Mesendoderm (in vitro differentiated cells): ENCODE measurements at regions not wholly inside any gene's neighbourhood (a gene's known extent, or its start where the extent isn't known, plus 50 kb on each side); places are given as distances from the start of the nearest gene placed in this dataset.

Source experiments
- DNase-seq: peaks from one replicate; pipeline ENCODE4 v3.0.0; 2013
- H2AK5ac ChIP-seq: 2 replicates; pipeline ENCODE4 v1.6.1; 2013; ENCODE audit warnings: low read length, inconsistent platforms
- H2BK120ac ChIP-seq: 2 replicates; pipeline ENCODE4 v1.6.1; 2013; ENCODE audit warnings: low read depth, mild to moderate bottlenecking, low read length, moderate library complexity, mixed read lengths
- H2BK15ac ChIP-seq: replicated peaks from 2 replicates; pipeline ENCODE4 v1.6.1; 2013; ENCODE audit warnings: low read depth, mild to moderate bottlenecking, moderate library complexity
- H2BK5ac ChIP-seq: 2 replicates; pipeline ENCODE4 v1.6.1; 2013; ENCODE audit warnings: low read length, inconsistent platforms
- H3K18ac ChIP-seq: 2 replicates; pipeline ENCODE4 v1.6.1; 2013; ENCODE audit warnings: mild to moderate bottlenecking, low read length, mixed read lengths
- H3K23ac ChIP-seq: one replicate; pipeline ENCODE4 v1.6.1; 2013; ENCODE audit warnings: low read length
- H3K27ac ChIP-seq: 2 replicates; pipeline ENCODE4 v1.5.1; 2013; ENCODE audit warnings: low read depth, mild to moderate bottlenecking, inconsistent platforms, low read length, moderate library complexity
- H3K27me3 ChIP-seq: 2 replicates; pipeline ENCODE4 v1.6.1; 2013; ENCODE audit warnings: low read length, control low read depth, mild to moderate bottlenecking, inconsistent platforms; ENCODE audit not compliant: insufficient read depth, poor library complexity
- H3K36me3 ChIP-seq: 2 replicates; pipeline ENCODE4 v1.6.1; 2013; ENCODE audit warnings: low read length, inconsistent platforms; ENCODE audit not compliant: control insufficient read depth, insufficient read depth
- H3K4ac ChIP-seq: one replicate; pipeline ENCODE4 v1.6.1; 2013; ENCODE audit warnings: low read depth, mild to moderate bottlenecking, low read length, moderate library complexity
- H3K4me1 ChIP-seq: 2 replicates; pipeline ENCODE4 v1.6.1; 2013; ENCODE audit warnings: low read depth, low read length, inconsistent platforms; ENCODE audit not compliant: control insufficient read depth
- H3K4me2 ChIP-seq: 2 replicates; pipeline ENCODE4 v1.6.1; 2013; ENCODE audit warnings: low read length
- H3K4me3 ChIP-seq: 2 replicates; pipeline ENCODE4 v1.5.1; 2013; ENCODE audit warnings: mild to moderate bottlenecking, low read length
- H3K56ac ChIP-seq: one replicate; pipeline ENCODE4 v1.6.1; 2013; ENCODE audit warnings: low read length
- H3K79me1 ChIP-seq: 2 replicates; pipeline ENCODE4 v1.6.1; 2013; ENCODE audit warnings: low read length, inconsistent platforms
- H3K79me2 ChIP-seq: 2 replicates; pipeline ENCODE4 v1.6.1; 2013; ENCODE audit warnings: mild to moderate bottlenecking, low read length; ENCODE audit not compliant: control insufficient read depth, insufficient read depth
- H3K9ac ChIP-seq: 2 replicates; pipeline ENCODE4 v1.6.1; 2013; ENCODE audit warnings: low read length, inconsistent platforms
- H4K5ac ChIP-seq: one replicate; pipeline ENCODE4 v1.6.1; 2013; ENCODE audit warnings: low read length
- H4K8ac ChIP-seq: one replicate; pipeline ENCODE4 v1.6.1; 2013; ENCODE audit warnings: low read depth, mild to moderate bottlenecking, control low read depth, low read length, moderate library complexity
- WGBS: extraction: QIAGEN DNeasy Blood & Tissue Kit; methylation state at CpG from one replicate; pipeline ENCODE4 v1.1.7; 2013; ENCODE audit warnings: low lambda C conversion rate, missing lambda C conversion rate; ENCODE audit not compliant: insufficient coverage; ENCODE audit errors: extremely low coverage; 5-methylcytosine and 5-hydroxymethylcytosine counted together

DNA sequence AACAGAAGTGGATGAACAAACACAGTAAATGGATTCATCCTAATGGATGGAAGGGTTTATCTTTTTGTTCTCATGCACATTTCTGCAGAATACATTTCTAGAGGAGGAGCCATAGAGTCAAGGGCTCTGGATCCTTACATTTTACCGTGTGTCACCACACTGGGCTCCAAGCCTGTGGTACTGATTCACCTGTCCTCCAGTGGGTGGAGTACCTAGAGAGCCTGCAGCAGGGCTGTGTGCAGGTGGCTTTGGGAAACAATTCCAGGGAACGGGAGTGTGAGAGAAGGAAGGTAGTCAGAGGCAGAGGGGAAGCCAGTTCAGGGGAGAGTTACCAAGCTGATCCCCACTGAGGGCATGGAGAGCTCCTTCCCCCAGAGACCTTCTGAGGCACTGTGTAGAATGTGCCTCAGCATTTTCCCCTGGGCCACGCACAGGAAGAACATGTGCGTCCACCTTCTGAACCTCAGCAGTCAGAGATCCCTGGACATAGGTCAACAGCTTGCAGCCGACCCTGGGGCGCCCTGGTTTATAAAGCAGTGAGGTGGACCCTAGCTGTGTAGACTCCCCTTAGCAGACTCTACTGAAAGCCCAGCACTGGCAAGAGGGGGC is 85.3 kb upstream of the SLC22A23 start:
- Histone ChIP-seq H3K9ac (no peak overlapping the region), H3K79me1 (no peaks in the 10 kb centered on the region), H2BK120ac (no peak overlapping the region), H4K5ac (no peak overlapping the region), H3K4me3 (no peak overlapping the region), H3K4me1 (no peaks in the 10 kb centered on the region), H2BK5ac (no peak overlapping the region), H3K36me3 (no peaks in the 10 kb centered on the region), H2BK15ac (no peak overlapping the region), H3K23ac (no peak overlapping the region), H3K56ac (no peak overlapping the region), H3K18ac (no peak overlapping the region), H3K27me3 (no peaks in the 10 kb centered on the region), H3K27ac (no peak overlapping the region), H3K4me2 (no peak overlapping the region), H2AK5ac (no peak overlapping the region), H3K4ac (no peak overlapping the region), H3K79me2 (no peaks in the 10 kb centered on the region), H4K8ac (no peak overlapping the region)
- DNase-seq, result no peak
- WGBS, result no CpG with 5 or more reads among the region's 6 CpGs

DNA sequence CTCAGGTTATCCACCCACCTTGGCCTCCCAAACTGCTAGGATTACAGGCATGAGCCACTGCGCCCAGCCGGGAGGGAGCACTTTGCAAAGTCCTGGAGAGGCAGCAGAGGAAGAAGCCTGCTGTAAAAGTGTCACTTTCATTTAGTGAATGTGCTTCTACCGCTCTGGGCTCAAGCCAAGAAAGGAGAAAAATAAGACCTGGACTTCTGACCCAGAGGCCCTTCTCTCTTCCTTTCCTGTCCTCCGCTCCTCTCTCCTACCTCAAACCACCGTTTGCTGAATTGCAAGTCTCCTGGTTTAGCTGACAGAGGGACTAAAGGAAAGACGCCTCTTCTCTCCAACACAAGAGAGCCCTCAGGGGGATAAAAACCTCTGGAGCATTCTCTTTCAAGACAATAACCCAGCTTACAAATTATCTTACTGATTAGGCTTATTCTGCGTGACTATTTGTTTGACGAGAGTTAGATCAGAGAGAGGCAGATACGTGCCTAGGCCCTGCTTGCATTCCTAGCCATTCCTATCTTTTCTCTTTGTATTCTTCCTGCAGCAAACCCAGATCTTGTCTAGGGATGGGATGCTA is 84.2 kb upstream of the SLC22A23 start:
- no peaks in the 10 kb centered on the region for H3K79me1 ChIP-seq
- no peak overlapping the region for H3K56ac ChIP-seq
- H3K4ac ChIP-seq, result no peak overlapping the region
- H4K8ac ChIP-seq, result no peak overlapping the region
- WGBS, result no CpG with 5 or more reads among the region's 9 CpGs
- no peaks in the 10 kb centered on the region for H3K36me3 ChIP-seq
- no peak overlapping the region for H3K9ac ChIP-seq
- no peak overlapping the region for H3K4me2 ChIP-seq
- DNase-seq, result peak; percentile 79
- no peaks in the 10 kb centered on the region for H3K4me1 ChIP-seq
- no peak overlapping the region for H2BK5ac ChIP-seq
- H3K18ac ChIP-seq, result no peak overlapping the region
- no peak overlapping the region for H2BK120ac ChIP-seq
- H3K27ac ChIP-seq, result no peak overlapping the region
- no peak overlapping the region for H3K23ac ChIP-seq
- H3K4me3 ChIP-seq, result no peak overlapping the region
- H3K27me3 ChIP-seq, result no peaks in the 10 kb centered on the region
- no peaks in the 10 kb centered on the region for H3K79me2 ChIP-seq
- H2AK5ac ChIP-seq, result no peak overlapping the region
- no peak overlapping the region for H2BK15ac ChIP-seq
- no peak overlapping the region for H4K5ac ChIP-seq

DNA sequence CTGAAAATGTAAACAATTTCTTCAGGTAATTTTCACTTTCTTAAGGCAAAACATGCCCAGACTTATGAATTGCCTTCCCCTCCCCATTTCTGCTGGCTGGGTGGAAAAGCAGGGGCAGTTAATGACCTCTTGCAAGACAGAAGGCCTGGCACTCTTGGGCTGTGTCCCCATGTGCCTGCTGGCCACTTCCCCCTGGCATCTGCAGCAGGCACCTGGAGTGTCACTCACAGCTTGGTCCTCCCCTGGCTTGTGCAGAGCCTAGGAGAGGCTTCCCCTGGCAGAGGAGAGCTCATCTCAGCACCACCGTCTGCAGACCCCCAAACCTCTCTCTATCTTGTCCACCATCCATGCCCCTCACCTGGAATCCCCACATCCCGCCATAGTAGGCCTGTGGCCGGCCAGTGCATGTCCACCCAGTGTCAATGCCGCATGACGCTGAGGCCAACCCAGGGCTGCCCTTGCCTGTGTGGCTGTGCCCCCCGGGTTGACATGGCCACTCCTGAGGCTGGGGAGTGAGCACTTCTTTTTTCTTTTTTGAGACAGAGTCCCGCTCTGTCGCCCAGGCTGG is 83.5 kb upstream of the SLC22A23 start:
- Histone ChIP-seq H3K36me3 (no peaks in the 10 kb centered on the region), H3K18ac (no peak overlapping the region), H2BK15ac (no peak overlapping the region), H3K4me1 (no peaks in the 10 kb centered on the region), H4K5ac (no peak overlapping the region), H3K79me2 (no peaks in the 10 kb centered on the region), H3K27me3 (no peaks in the 10 kb centered on the region), H3K56ac (no peak overlapping the region), H3K4me2 (no peak overlapping the region), H3K9ac (no peak overlapping the region), H3K4me3 (no peak overlapping the region), H3K27ac (no peak overlapping the region), H3K23ac (no peak overlapping the region), H2BK120ac (no peak overlapping the region), H3K79me1 (no peaks in the 10 kb centered on the region), H2AK5ac (no peak overlapping the region), H2BK5ac (no peak overlapping the region), H3K4ac (no peak overlapping the region), H4K8ac (no peak overlapping the region)
- no peak for DNase-seq
- no CpG with 5 or more reads among the region's 8 CpGs for WGBS

DNA sequence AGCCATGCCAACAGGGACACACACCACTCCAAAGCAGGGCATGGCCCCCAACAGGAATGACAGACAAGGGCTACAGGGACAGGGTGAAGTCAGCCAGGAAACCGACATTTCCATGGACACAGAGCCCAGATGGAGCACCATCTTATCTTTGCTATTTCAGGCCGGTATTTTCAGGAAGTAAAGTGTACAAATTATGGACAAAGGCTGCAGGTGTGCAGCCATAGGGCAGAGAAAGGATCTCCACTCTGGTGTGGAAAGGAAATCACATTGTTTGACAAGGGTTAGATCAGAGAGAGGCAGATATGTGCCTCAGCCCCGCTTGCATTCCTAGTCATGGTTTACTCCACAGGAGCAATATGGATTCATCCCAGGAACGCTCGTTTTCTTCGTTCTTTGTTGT is 81.7 kb upstream of the SLC22A23 start:
- no peaks in the 10 kb centered on the region for H3K36me3 ChIP-seq
- H3K9ac ChIP-seq, result no peak overlapping the region
- H3K18ac ChIP-seq, result no peak overlapping the region
- no peak overlapping the region for H2BK5ac ChIP-seq
- H3K79me2 ChIP-seq, result no peaks in the 10 kb centered on the region
- no peak overlapping the region for H3K4me2 ChIP-seq
- no peak overlapping the region for H3K23ac ChIP-seq
- H4K8ac ChIP-seq, result no peak overlapping the region
- no peak overlapping the region for H3K27ac ChIP-seq
- H3K56ac ChIP-seq, result no peak overlapping the region
- no peak overlapping the region for H2AK5ac ChIP-seq
- no peaks in the 10 kb centered on the region for H3K27me3 ChIP-seq
- H2BK120ac ChIP-seq, result no peak overlapping the region
- no peaks in the 10 kb centered on the region for H3K4me1 ChIP-seq
- no peak for DNase-seq
- no peak overlapping the region for H4K5ac ChIP-seq
- H2BK15ac ChIP-seq, result no peak overlapping the region
- no peaks in the 10 kb centered on the region for H3K79me1 ChIP-seq
- H3K4ac ChIP-seq, result no peak overlapping the region
- no CpG with 5 or more reads among the region's 6 CpGs for WGBS
- no peak overlapping the region for H3K4me3 ChIP-seq

DNA sequence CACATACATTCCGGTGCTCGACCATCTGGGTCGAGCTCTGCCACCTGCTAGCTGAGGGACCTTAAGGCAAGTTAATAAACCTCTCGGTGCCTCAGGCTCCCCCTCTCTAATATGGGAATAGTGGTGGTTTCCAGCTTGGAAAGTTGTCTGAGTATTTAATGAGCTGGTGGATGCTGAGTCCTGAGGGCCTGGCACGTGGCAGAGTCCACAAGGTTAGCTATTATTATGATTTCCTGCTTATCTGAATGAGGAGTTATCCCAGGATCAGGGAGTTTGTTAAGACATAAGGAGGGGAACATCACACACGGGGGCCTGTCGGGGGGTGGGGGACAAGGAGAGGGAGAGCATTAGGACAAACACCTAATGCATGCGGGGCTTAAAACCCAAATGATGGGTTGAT is 80.1 kb upstream of the SLC22A23 start:
- H3K27ac ChIP-seq, result no peak overlapping the region
- no peaks in the 10 kb centered on the region for H3K4me1 ChIP-seq
- H2AK5ac ChIP-seq, result no peak overlapping the region
- H2BK120ac ChIP-seq, result no peak overlapping the region
- no peak overlapping the region for H3K4me2 ChIP-seq
- no peaks in the 10 kb centered on the region for H3K36me3 ChIP-seq
- no peak overlapping the region for H2BK15ac ChIP-seq
- no peak for DNase-seq
- H3K4ac ChIP-seq, result no peak overlapping the region
- no peak overlapping the region for H3K18ac ChIP-seq
- H4K8ac ChIP-seq, result no peak overlapping the region
- no peak overlapping the region for H2BK5ac ChIP-seq
- no peak overlapping the region for H3K4me3 ChIP-seq
- H3K79me2 ChIP-seq, result no peaks in the 10 kb centered on the region
- no peak overlapping the region for H3K9ac ChIP-seq
- H3K56ac ChIP-seq, result no peak overlapping the region
- no peaks in the 10 kb centered on the region for H3K27me3 ChIP-seq
- no peaks in the 10 kb centered on the region for H3K79me1 ChIP-seq
- H3K23ac ChIP-seq, result no peak overlapping the region
- no CpG with 5 or more reads among the region's 8 CpGs for WGBS
- H4K5ac ChIP-seq, result no peak overlapping the region
